HG03097 (cell line): ENCODE measurements at regions not wholly inside any gene's neighbourhood (a gene's known extent, or its start where the extent isn't known, plus 50 kb on each side); places are given as distances from the start of the nearest gene placed in this dataset.
"Not testable (repeated sequence)": the region's sequence is repeated elsewhere in the genome, so short reads cannot be mapped to it uniquely, and the experiment has no call there.

ENCODE experiments used
- ATAC-seq: cut with Tn5 transposase; IDR thresholded peaks from one replicate; pipeline ENCODE4 v1.9.1; 2021; ENCODE audit not compliant: unreplicated experiment, low FRiP score

GRCh38 chr4:189881190-189881589 is 59.5 kb upstream of the FRG1 start:
- not testable (repeated sequence) for ATAC-seq

- not testable (repeated sequence) for ATAC-seq
Measured at GRCh38 chr4:189888407-189888806, 52.3 kb upstream of the FRG1 start.
